GM12892 (cell line): ENCODE measurements at regions not wholly inside any gene's neighbourhood (a gene's known extent, or its start where the extent isn't known, plus 50 kb on each side); places are given as distances from the start of the nearest gene placed in this dataset.

Experiments
- POLR2A ChIP-seq: IDR thresholded peaks from 2 replicates; pipeline ENCODE4 v1.6.1; 2011; ENCODE audit warnings: low read depth, low read length, control low read depth
- POLR2AphosphoS5 ChIP-seq: IDR thresholded peaks from 2 replicates; pipeline ENCODE4 v1.6.1; 2011; ENCODE audit warnings: low read depth, low read length, control low read depth

GRCh38 chr10:108785011-108785410 is 1138.3 kb downstream of the XPNPEP1 start:
- TF ChIP-seq POLR2AphosphoS5: no peak
- no peak for TF ChIP-seq POLR2A
